Natural killer cell treated with Interleukin-12 subunit alpha and Interleukin-12 subunit beta and Interleukin-15 and Interleukin-18, amount 100 ng/mL, for 72 hours (primary cell): ENCODE measurements at regions not wholly inside any gene's neighbourhood (a gene's known extent, or its start where the extent isn't known, plus 50 kb on each side); places are given as distances from the start of the nearest gene placed in this dataset.

Experiments
- ATAC-seq, 2 donors: fragments of 150-1000 bp; cut with Tn5 transposase in 1 of 2; sonication (Bioruptor Pico), chemical (Tn5 transposase) in 1 of 2; 2 replicates each; pipeline ENCODE4 v1.10.0; 2021
- DNase-seq: peaks from one replicate; pipeline ENCODE4 v3.0.0; 2022; ENCODE audit warnings: low spot score
- H3K27ac Mint-ChIP-seq, 2 donors: 1 replicate in 1 of 2; 2 replicates in 1 of 2; pipeline ENCODE4 v1.8.0; 2022; ENCODE audit warnings: mixed read lengths in 2 of 2, mild to moderate bottlenecking in 1 of 2, moderate library complexity in 1 of 2
- H3K27me3 Mint-ChIP-seq, 2 donors: 1 replicate in 1 of 2; 2 replicates in 1 of 2; pipeline ENCODE4 v1.8.0; 2022; ENCODE audit warnings: mixed read lengths in 2 of 2
- H3K36me3 Mint-ChIP-seq: one replicate; pipeline ENCODE4 v1.8.0; 2022; ENCODE audit warnings: mixed read lengths
- H3K4me1 Mint-ChIP-seq, 2 donors: 1 replicate in 1 of 2; 2 replicates in 1 of 2; pipeline ENCODE4 v1.8.0; 2022; ENCODE audit warnings: low read depth in 2 of 2, mixed read lengths in 2 of 2, mild to moderate bottlenecking in 1 of 2
- H3K4me3 Mint-ChIP-seq: one replicate; pipeline ENCODE4 v1.8.0; 2022; ENCODE audit warnings: mixed read lengths
- H3K9me3 Mint-ChIP-seq: 2 replicates; pipeline ENCODE4 v1.8.0; 2022; ENCODE audit warnings: mixed read lengths

GRCh38 chr4:32427566-32427965 is 1707.4 kb downstream of the PCDH7 start:
- Mint-ChIP-seq H3K4me3 (no peak overlapping the region), H3K36me3 (peaks cover 13% of the 10 kb centered on the region), H3K9me3 (peaks cover 14% of the 10 kb centered on the region), H3K4me1 (no peaks in the 10 kb centered on the region), H3K27ac (no peak overlapping the region), H3K27me3 (no peaks in the 10 kb centered on the region)
- ATAC-seq (no peak), DNase-seq (no peak)

GRCh38 chr4:32429151-32429550 is 1709.0 kb downstream of the PCDH7 start:
- Mint-ChIP-seq H3K4me3 (no peak overlapping the region), H3K4me1 (no peaks in the 10 kb centered on the region), H3K36me3 (peaks cover 9% of the 10 kb centered on the region), H3K27ac (no peak overlapping the region), H3K9me3 (peaks cover 21% of the 10 kb centered on the region), H3K27me3 (no peaks in the 10 kb centered on the region)
- ATAC-seq, result no peak
- no peak for DNase-seq

GRCh38 chr4:32435308-32435707 is 1715.1 kb downstream of the PCDH7 start:
- H3K9me3 Mint-ChIP-seq, result peaks cover 23% of the 10 kb centered on the region
- H3K4me1 Mint-ChIP-seq, result no peaks in the 10 kb centered on the region
- no peak overlapping the region for H3K27ac Mint-ChIP-seq
- no peaks in the 10 kb centered on the region for H3K27me3 Mint-ChIP-seq
- H3K36me3 Mint-ChIP-seq, result no peaks in the 10 kb centered on the region
- no peak overlapping the region for H3K4me3 Mint-ChIP-seq
- ATAC-seq (no peak), DNase-seq (no peak)

- Mint-ChIP-seq H3K9me3 (peaks cover 23% of the 10 kb centered on the region), H3K4me1 (no peaks in the 10 kb centered on the region), H3K27ac (no peak overlapping the region), H3K4me3 (no peak overlapping the region), H3K36me3 (no peaks in the 10 kb centered on the region), H3K27me3 (no peaks in the 10 kb centered on the region)
- DNase-seq (no peak), ATAC-seq (no peak)
Observed at GRCh38 chr4:32436816-32437215, 1716.6 kb downstream of the PCDH7 start.

- Mint-ChIP-seq H3K4me3 (no peak overlapping the region), H3K27ac (no peak overlapping the region), H3K9me3 (peaks cover 18% of the 10 kb centered on the region), H3K4me1 (no peaks in the 10 kb centered on the region), H3K36me3 (peaks cover 5% of the 10 kb centered on the region), H3K27me3 (no peaks in the 10 kb centered on the region)
- ATAC-seq (no peak), DNase-seq (no peak)
Observed at GRCh38 chr4:32440391-32440790, 1720.2 kb downstream of the PCDH7 start.

GRCh38 chr4:32454482-32454881 is 1734.3 kb downstream of the PCDH7 start:
- peaks cover 8% of the 10 kb centered on the region for H3K9me3 Mint-ChIP-seq
- no peak for ATAC-seq

GRCh38 chr4:32455231-32455630 is 1735.1 kb downstream of the PCDH7 start:
- Mint-ChIP-seq H3K27me3 (no peaks in the 10 kb centered on the region), H3K4me3 (no peak overlapping the region), H3K27ac (no peak overlapping the region), H3K36me3 (no peaks in the 10 kb centered on the region), H3K4me1 (no peaks in the 10 kb centered on the region), H3K9me3 (peaks cover 8% of the 10 kb centered on the region)
- no peak for DNase-seq
- ATAC-seq, result no peak

More at GRCh38 chr4:32454482-32454881, 1734.3 kb downstream of the PCDH7 start:
- no peak for DNase-seq
- Mint-ChIP-seq H3K36me3 (no peaks in the 10 kb centered on the region), H3K27ac (no peak overlapping the region), H3K4me3 (no peak overlapping the region), H3K4me1 (no peaks in the 10 kb centered on the region), H3K27me3 (no peaks in the 10 kb centered on the region)

GRCh38 chr4:32460972-32461371 is 1740.8 kb downstream of the PCDH7 start:
- Mint-ChIP-seq H3K27ac (no peak overlapping the region), H3K4me3 (no peak overlapping the region), H3K36me3 (no peaks in the 10 kb centered on the region), H3K4me1 (no peaks in the 10 kb centered on the region), H3K27me3 (no peaks in the 10 kb centered on the region), H3K9me3 (peaks cover 17% of the 10 kb centered on the region)
- DNase-seq (no peak), ATAC-seq (no peak)

GRCh38 chr4:32462944-32463343 is 1742.8 kb downstream of the PCDH7 start:
- no peak overlapping the region for H3K4me3 Mint-ChIP-seq
- peaks cover 12% of the 10 kb centered on the region for H3K9me3 Mint-ChIP-seq
- no peaks in the 10 kb centered on the region for H3K27me3 Mint-ChIP-seq
- no peak for ATAC-seq
- H3K27ac Mint-ChIP-seq, result no peak overlapping the region
- H3K36me3 Mint-ChIP-seq, result no peaks in the 10 kb centered on the region
- H3K4me1 Mint-ChIP-seq, result no peaks in the 10 kb centered on the region
- DNase-seq, result no peak

GRCh38 chr4:32470087-32470585 is 1750.0 kb downstream of the PCDH7 start:
- H3K36me3 Mint-ChIP-seq, result no peaks in the 10 kb centered on the region
- H3K4me3 Mint-ChIP-seq, result no peak overlapping the region
- H3K27me3 Mint-ChIP-seq, result no peaks in the 10 kb centered on the region
- H3K9me3 Mint-ChIP-seq, result peaks cover 3% of the 10 kb centered on the region
- H3K27ac Mint-ChIP-seq, result no peak overlapping the region
- DNase-seq, result no peak
- ATAC-seq, result no peak
- H3K4me1 Mint-ChIP-seq, result no peaks in the 10 kb centered on the region

GRCh38 chr4:32472918-32473317 is 1752.7 kb downstream of the PCDH7 start:
- DNase-seq, result no peak
- no peak overlapping the region for H3K27ac Mint-ChIP-seq
- H3K9me3 Mint-ChIP-seq, result peaks cover 9% of the 10 kb centered on the region
- H3K4me1 Mint-ChIP-seq, result no peaks in the 10 kb centered on the region
- H3K36me3 Mint-ChIP-seq, result no peaks in the 10 kb centered on the region
- no peak for ATAC-seq
- H3K27me3 Mint-ChIP-seq, result no peaks in the 10 kb centered on the region
- no peak overlapping the region for H3K4me3 Mint-ChIP-seq

GRCh38 chr4:32475710-32476109 is 1755.5 kb downstream of the PCDH7 start:
- Mint-ChIP-seq H3K4me3 (no peak overlapping the region), H3K27ac (no peak overlapping the region), H3K4me1 (no peaks in the 10 kb centered on the region), H3K9me3 (peaks cover 9% of the 10 kb centered on the region), H3K27me3 (no peaks in the 10 kb centered on the region), H3K36me3 (no peaks in the 10 kb centered on the region)
- ATAC-seq (no peak), DNase-seq (no peak)

GRCh38 chr4:32477518-32477917 is 1757.3 kb downstream of the PCDH7 start:
- no peaks in the 10 kb centered on the region for H3K36me3 Mint-ChIP-seq
- peaks cover 9% of the 10 kb centered on the region for H3K9me3 Mint-ChIP-seq
- no peak for ATAC-seq

GRCh38 chr4:32485956-32486355 is 1765.8 kb downstream of the PCDH7 start:
- H3K4me3 Mint-ChIP-seq, result no peak overlapping the region
- DNase-seq (no peak), ATAC-seq (no peak)
- H3K27me3 Mint-ChIP-seq, result no peaks in the 10 kb centered on the region
- H3K27ac Mint-ChIP-seq, result no peak overlapping the region
- H3K36me3 Mint-ChIP-seq, result peaks cover 4% of the 10 kb centered on the region
- peaks cover 7% of the 10 kb centered on the region for H3K9me3 Mint-ChIP-seq
- H3K4me1 Mint-ChIP-seq, result no peaks in the 10 kb centered on the region

More at GRCh38 chr4:32477518-32477917, 1757.3 kb downstream of the PCDH7 start:
- Mint-ChIP-seq H3K27me3 (no peaks in the 10 kb centered on the region), H3K4me3 (no peak overlapping the region), H3K27ac (no peak overlapping the region), H3K4me1 (no peaks in the 10 kb centered on the region)
- DNase-seq, result no peak

GRCh38 chr4:32488690-32489089 is 1768.5 kb downstream of the PCDH7 start:
- H3K27me3 Mint-ChIP-seq, result no peaks in the 10 kb centered on the region
- ATAC-seq, result no peak
- no peak for DNase-seq
- no peak overlapping the region for H3K27ac Mint-ChIP-seq
- no peaks in the 10 kb centered on the region for H3K36me3 Mint-ChIP-seq
- H3K4me1 Mint-ChIP-seq, result no peaks in the 10 kb centered on the region
- H3K9me3 Mint-ChIP-seq, result peaks cover 7% of the 10 kb centered on the region
- no peak overlapping the region for H3K4me3 Mint-ChIP-seq
